Coronary artery (tissue), 2 donors: ENCODE measurements at regions not wholly inside any gene's neighbourhood (a gene's known extent, or its start where the extent isn't known, plus 50 kb on each side); places are given as distances from the start of the nearest gene placed in this dataset.
"Not testable (repeated sequence)": the region's sequence is repeated elsewhere in the genome, so short reads cannot be mapped to it uniquely, and the experiment has no call there.

Experiments
- DNase-seq: peaks from one replicate; pipeline ENCODE4 v3.0.0-alpha.2; 2017; ENCODE audit warnings: low spot score
- H3K27ac ChIP-seq, 2 donors: fragments of 200-600 bp; sonication (generic); one replicate each; pipeline ENCODE4 v1.5.1; 2016 to 2019
- H3K4me3 ChIP-seq: fragments of 200-600 bp; sonication (generic); 2 replicates; pipeline ENCODE4 v1.5.1; 2016; ENCODE audit warnings: mild to moderate bottlenecking, moderate library complexity
- CTCF ChIP-seq: fragments of 200-600 bp; sonication (generic); IDR thresholded peaks from one replicate; pipeline ENCODE4 v1.5.1; 2019; ENCODE audit warnings: antibody characterized with exemption

- H3K27ac ChIP-seq = no peak overlapping the region
- TF ChIP-seq CTCF = no peak
- no peak for DNase-seq
- H3K4me3 ChIP-seq = no peak overlapping the region
Observed at GRCh38 chr2:89821455-89821945, 1130.0 kb downstream of the RPIA start.

GRCh38 chr2:89822342-89822741 lies 1130.9 kb downstream of the RPIA start:
- DNase-seq, H3K4me3 ChIP-seq, H3K27ac ChIP-seq: not testable (repeated sequence)

GRCh38 chr2:89823556-89823955 lies 1132.1 kb downstream of the RPIA start:
- H3K27ac ChIP-seq = no peak overlapping the region
- no peak for DNase-seq
- no peak overlapping the region for H3K4me3 ChIP-seq
- no peak for TF ChIP-seq CTCF

- no peak for TF ChIP-seq CTCF
- Histone ChIP-seq H3K4me3 (no peak overlapping the region), H3K27ac (no peak overlapping the region)
- DNase-seq = no peak
Observed at GRCh38 chr2:89825034-89825433, 1133.6 kb downstream of the RPIA start.

- DNase-seq, H3K4me3 ChIP-seq, H3K27ac ChIP-seq: not testable (repeated sequence)
Observed at GRCh38 chr2:89826741-89827140, 1135.3 kb downstream of the RPIA start.

GRCh38 chr2:89827829-89828228 lies 1136.4 kb downstream of the RPIA start:
- H3K27ac ChIP-seq, DNase-seq, H3K4me3 ChIP-seq: not testable (repeated sequence)

- not testable (repeated sequence) for DNase-seq, H3K27ac ChIP-seq, H3K4me3 ChIP-seq
Observed at GRCh38 chr2:89828416-89828815, 1136.9 kb downstream of the RPIA start.

GRCh38 chr2:89828961-89829631 lies 1137.6 kb downstream of the RPIA start:
- DNase-seq, H3K4me3 ChIP-seq, H3K27ac ChIP-seq: not testable (repeated sequence)

- no peak overlapping the region for H3K4me3 ChIP-seq
- no peak overlapping the region for H3K27ac ChIP-seq
- no peak for TF ChIP-seq CTCF
- DNase-seq = no peak
Observed at GRCh38 chr2:89829828-89830227, 1138.4 kb downstream of the RPIA start.

GRCh38 chr2:89830341-89831218 lies 1139.1 kb downstream of the RPIA start:
- not testable (repeated sequence) for DNase-seq, H3K4me3 ChIP-seq, H3K27ac ChIP-seq
